MM.1S (cell line): ENCODE measurements at regions not wholly inside any gene's neighbourhood (a gene's known extent, or its start where the extent isn't known, plus 50 kb on each side); places are given as distances from the start of the nearest gene placed in this dataset.
"Not testable (repeated sequence)": the region's sequence is repeated elsewhere in the genome, so short reads cannot be mapped to it uniquely, and the experiment has no call there.

Experiments
- DNase-seq: peaks from one replicate; pipeline ENCODE4 v3.0.0-alpha.2; 2015
- H2AFZ ChIP-seq: fragments of 300-600 bp; sonication (generic); 2 replicates; pipeline ENCODE4 v1.6.0; 2016; ENCODE audit warnings: antibody characterized with exemption, low read length
- H3F3A ChIP-seq: fragments of 300-600 bp; sonication (generic); 2 replicates; pipeline ENCODE4 v1.6.1; 2016; ENCODE audit warnings: mild to moderate bottlenecking, antibody characterized with exemption, low read length, moderate library complexity, mixed read lengths; ENCODE audit not compliant: insufficient read depth
- H3K27ac ChIP-seq: fragments of 300-600 bp; sonication (generic); 2 replicates; pipeline ENCODE4 v1.5.1; 2016; ENCODE audit warnings: mild to moderate bottlenecking, low read length
- H3K27me3 ChIP-seq: fragments of 300-600 bp; sonication (generic); replicated peaks from 2 replicates; pipeline ENCODE4 v1.6.0; 2016; ENCODE audit warnings: low read length; ENCODE audit not compliant: insufficient read depth
- H3K36me3 ChIP-seq: fragments of 300-600 bp; sonication (generic); replicated peaks from 2 replicates; pipeline ENCODE4 v1.6.1; 2016; ENCODE audit warnings: mild to moderate bottlenecking, low read length, mixed read lengths; ENCODE audit not compliant: insufficient read depth
- H3K4me1 ChIP-seq: fragments of 300-600 bp; sonication (generic); 2 replicates; pipeline ENCODE4 v1.6.1; 2016; ENCODE audit warnings: low read length, mixed read lengths
- H3K4me2 ChIP-seq: fragments of 300-600 bp; sonication (generic); 2 replicates; pipeline ENCODE4 v1.6.0; 2016; ENCODE audit warnings: low read depth, low read length
- H3K4me3 ChIP-seq: fragments of 300-600 bp; sonication (generic); 2 replicates; pipeline ENCODE4 v1.5.1; 2016; ENCODE audit warnings: low read length, mixed read lengths
- H3K79me2 ChIP-seq: fragments of 300-600 bp; sonication (generic); 2 replicates; pipeline ENCODE4 v1.6.1; 2016; ENCODE audit warnings: mixed run types, low read length, mixed read lengths
- H3K9ac ChIP-seq: fragments of 300-600 bp; sonication (generic); 2 replicates; pipeline ENCODE4 v1.6.1; 2016; ENCODE audit warnings: low read length, mixed read lengths
- H3K9me2 ChIP-seq: fragments of 300-600 bp; sonication (generic); replicated peaks from 2 replicates; pipeline ENCODE4 v1.6.1; 2016; ENCODE audit warnings: mild to moderate bottlenecking, low read length, mixed read lengths; ENCODE audit not compliant: insufficient read depth
- H3K9me3 ChIP-seq: fragments of 300-600 bp; sonication (generic); replicated peaks from 2 replicates; pipeline ENCODE4 v1.6.1; 2016; ENCODE audit warnings: mild to moderate bottlenecking, low read length, mixed read lengths; ENCODE audit not compliant: insufficient read depth
- H4K20me1 ChIP-seq: fragments of 300-600 bp; sonication (generic); 2 replicates; pipeline ENCODE4 v1.6.1; 2016; ENCODE audit warnings: mild to moderate bottlenecking, low read length, moderate library complexity, mixed read lengths; ENCODE audit not compliant: insufficient read depth
- CTCF ChIP-seq: fragments of 300-600 bp; sonication (generic); IDR thresholded peaks from 2 replicates; pipeline ENCODE4 v1.5.1; 2016; ENCODE audit warnings: antibody characterized with exemption, low read length, mixed read lengths

- DNase-seq, H3K9ac ChIP-seq, H3K9me3 ChIP-seq, H3K4me2 ChIP-seq, H3K27ac ChIP-seq, H3K79me2 ChIP-seq, H3K4me1 ChIP-seq, H2AFZ ChIP-seq, H3K36me3 ChIP-seq, H3F3A ChIP-seq, H3K27me3 ChIP-seq, H3K9me2 ChIP-seq, H4K20me1 ChIP-seq, H3K4me3 ChIP-seq: not testable (repeated sequence)
Observed at GRCh38 chr11:3571752-3572151, 70.0 kb downstream of the ART5 start.

- H3K9me3 ChIP-seq, H2AFZ ChIP-seq, H3K4me1 ChIP-seq, H3K4me2 ChIP-seq, H3K27ac ChIP-seq, H4K20me1 ChIP-seq, H3K79me2 ChIP-seq, H3K9me2 ChIP-seq, H3K36me3 ChIP-seq, H3F3A ChIP-seq, DNase-seq, H3K9ac ChIP-seq, H3K4me3 ChIP-seq, H3K27me3 ChIP-seq: not testable (repeated sequence)
Observed at GRCh38 chr11:3565838-3566237, 76.0 kb downstream of the ART5 start.

GRCh38 chr11:3564383-3564782 is 77.4 kb downstream of the ART5 start:
- not testable (repeated sequence) for H3K27me3 ChIP-seq, H2AFZ ChIP-seq, H3K79me2 ChIP-seq, H3K4me2 ChIP-seq, H3K36me3 ChIP-seq, H3K4me1 ChIP-seq, H3K27ac ChIP-seq, H3K9me2 ChIP-seq, H4K20me1 ChIP-seq, H3K4me3 ChIP-seq, DNase-seq, H3K9me3 ChIP-seq, H3F3A ChIP-seq, H3K9ac ChIP-seq
- TF ChIP-seq CTCF = peak; percentile 15; the same call in 1 of the 2 replicates

GRCh38 chr11:3554621-3555020 is 87.2 kb downstream of the ART5 start:
- H2AFZ ChIP-seq, H3K4me1 ChIP-seq, H3K27ac ChIP-seq, H3K4me3 ChIP-seq, H3K27me3 ChIP-seq, DNase-seq, H3K36me3 ChIP-seq, H3F3A ChIP-seq, H3K9ac ChIP-seq, H4K20me1 ChIP-seq, H3K9me2 ChIP-seq, H3K79me2 ChIP-seq, H3K4me2 ChIP-seq, H3K9me3 ChIP-seq: not testable (repeated sequence)

GRCh38 chr11:3544990-3545389 is 96.8 kb downstream of the ART5 start:
- H3K27ac ChIP-seq, H4K20me1 ChIP-seq, H3K79me2 ChIP-seq, H3K27me3 ChIP-seq, H3K9ac ChIP-seq, H3K36me3 ChIP-seq, H3K4me3 ChIP-seq, H3K9me3 ChIP-seq, H3K9me2 ChIP-seq, DNase-seq, H2AFZ ChIP-seq, H3K4me1 ChIP-seq, H3K4me2 ChIP-seq, H3F3A ChIP-seq: not testable (repeated sequence)

- H3K79me2 ChIP-seq, H3K36me3 ChIP-seq, H3K27ac ChIP-seq, H3K9me2 ChIP-seq, H3K4me3 ChIP-seq, DNase-seq, H3K9me3 ChIP-seq, H2AFZ ChIP-seq, H4K20me1 ChIP-seq, H3K4me2 ChIP-seq, H3K27me3 ChIP-seq, H3F3A ChIP-seq, H3K9ac ChIP-seq, H3K4me1 ChIP-seq: not testable (repeated sequence)
Observed at GRCh38 chr11:3538220-3538619, 103.6 kb downstream of the ART5 start.

GRCh38 chr11:3537254-3537653 is 104.5 kb downstream of the ART5 start:
- DNase-seq, H3K27ac ChIP-seq, H3K9ac ChIP-seq, H3K4me2 ChIP-seq, H3K27me3 ChIP-seq, H3K4me3 ChIP-seq, H3K9me2 ChIP-seq, H2AFZ ChIP-seq, H3F3A ChIP-seq, H3K4me1 ChIP-seq, H4K20me1 ChIP-seq, H3K9me3 ChIP-seq, H3K79me2 ChIP-seq, H3K36me3 ChIP-seq: not testable (repeated sequence)

GRCh38 chr11:3532958-3533357 is 108.8 kb downstream of the ART5 start:
- H3K4me1 ChIP-seq, H4K20me1 ChIP-seq, DNase-seq, H3K4me3 ChIP-seq, H3K79me2 ChIP-seq, H3K4me2 ChIP-seq, H3K27ac ChIP-seq, H3K9ac ChIP-seq, H3K9me2 ChIP-seq, H3K27me3 ChIP-seq, H3K36me3 ChIP-seq, H3F3A ChIP-seq, H2AFZ ChIP-seq, H3K9me3 ChIP-seq: not testable (repeated sequence)
